ENCODE measurements at regions not wholly inside any gene's neighbourhood (a gene's known extent, or its start where the extent isn't known, plus 50 kb on each side); places are given as distances from the start of the nearest gene placed in this dataset.

DNA sequence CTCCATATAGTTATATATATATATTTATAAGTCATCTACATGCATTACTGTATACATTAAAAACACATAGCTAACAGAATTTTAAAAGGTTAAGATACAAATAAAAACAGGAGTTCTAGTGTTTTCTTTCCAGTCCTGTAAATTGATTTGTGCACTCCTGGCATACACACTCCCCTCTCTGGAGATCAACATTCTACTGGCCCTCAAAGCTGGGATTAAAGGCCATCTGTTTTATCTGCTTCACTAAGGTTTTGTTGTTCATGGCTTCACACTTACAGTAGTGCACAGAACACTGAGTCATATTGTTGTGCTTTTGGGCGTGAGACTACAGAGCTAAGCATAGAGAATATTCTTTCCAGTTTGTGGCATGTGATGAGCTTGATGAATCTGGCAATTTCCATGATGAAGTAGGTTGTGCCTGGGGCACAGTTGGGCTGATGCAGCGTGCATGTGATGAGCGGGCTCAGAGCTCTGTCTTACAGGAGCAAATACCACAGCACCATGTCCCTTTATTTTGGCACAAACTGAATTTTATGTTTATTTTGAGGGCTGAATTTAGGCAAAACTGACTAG lies 98.2 kb downstream of the TAF11L14 start:
- TF ChIP-seq ZFX (IDR thresholded peaks at IDR 0.05; ENCODE audit: borderline replicate concordance), result no peak
- no peak for TF ChIP-seq CTCF (IDR thresholded peaks at IDR 0.05)
- H3K27ac ChIP-seq, result no peak overlapping the region

DNA sequence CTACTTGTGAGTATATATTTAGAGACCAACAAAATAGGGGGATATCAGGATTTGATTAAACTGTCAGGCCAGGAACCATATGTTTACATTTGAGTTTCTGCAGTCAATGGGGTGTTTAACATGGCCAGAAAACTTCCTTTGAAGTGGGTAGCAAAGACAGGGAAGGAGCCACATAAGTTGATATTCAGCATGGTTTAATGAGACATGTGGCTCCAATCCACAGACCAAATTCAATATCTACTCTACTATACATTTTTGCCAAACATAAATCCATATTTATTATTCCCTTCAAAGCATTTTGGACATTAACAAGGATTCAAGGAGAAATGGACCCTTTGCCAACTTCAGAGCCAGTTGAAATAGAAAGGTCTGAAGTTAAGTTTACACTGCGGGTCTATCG lies 99.8 kb downstream of the TAF11L14 start:
- no peak overlapping the region for H3K27ac ChIP-seq
- TF ChIP-seq CTCF (IDR thresholded peaks at IDR 0.05) (no peak), ZFX (IDR thresholded peaks at IDR 0.05; ENCODE audit: borderline replicate concordance) (no peak)

- H3K27ac ChIP-seq, result no peak overlapping the region
- TF ChIP-seq ZFX (IDR thresholded peaks at IDR 0.05; ENCODE audit: borderline replicate concordance) (no peak), CTCF (IDR thresholded peaks at IDR 0.05) (no peak)
Measured at GRCh38 chr5:17735761-17736160, 101.5 kb downstream of the TAF11L14 start.

DNA sequence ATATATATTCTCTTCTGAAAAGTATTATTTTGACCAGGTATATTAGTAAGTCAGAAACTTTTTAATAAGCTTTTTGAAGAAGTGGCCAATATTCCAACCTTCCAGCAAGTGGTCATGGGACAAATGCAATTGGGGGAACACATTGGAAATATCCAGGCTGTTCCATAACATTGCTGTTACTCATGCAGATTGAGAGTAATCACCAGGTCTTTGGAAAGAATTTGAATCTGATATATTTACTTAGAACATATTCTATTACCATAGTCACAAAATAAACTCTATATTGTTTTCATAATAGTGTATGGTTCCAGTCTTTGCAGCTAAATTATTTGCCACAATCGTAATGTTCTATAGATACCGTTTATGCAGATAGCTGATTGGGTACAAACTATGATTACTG lies 102.8 kb downstream of the TAF11L14 start:
- no peak overlapping the region for H3K27ac ChIP-seq
- TF ChIP-seq CTCF (IDR thresholded peaks at IDR 0.05) (no peak), ZFX (IDR thresholded peaks at IDR 0.05; ENCODE audit: borderline replicate concordance) (no peak)

GRCh38 chr5:17738446-17738845 lies 104.2 kb downstream of the TAF11L14 start:
- no peak for TF ChIP-seq CTCF (IDR thresholded peaks at IDR 0.05)
- TF ChIP-seq ZFX (IDR thresholded peaks at IDR 0.05; ENCODE audit: borderline replicate concordance), result no peak
- no peak overlapping the region for H3K27ac ChIP-seq

- no peak for TF ChIP-seq ZFX (IDR thresholded peaks at IDR 0.05; ENCODE audit: borderline replicate concordance)
- no peak for TF ChIP-seq CTCF (IDR thresholded peaks at IDR 0.05)
- no peak overlapping the region for H3K27ac ChIP-seq
Measured at GRCh38 chr5:17743580-17744435, 109.5 kb downstream of the TAF11L14 start.

- no peak overlapping the region for H3K27ac ChIP-seq
- TF ChIP-seq ZFX (IDR thresholded peaks at IDR 0.05; ENCODE audit: borderline replicate concordance), result no peak
Measured at GRCh38 chr5:17748201-17748600, 113.9 kb downstream of the TAF11L14 start.

Measured in 22Rv1 (cell line).